ENCODE measurements at regions not wholly inside any gene's neighbourhood (a gene's known extent, or its start where the extent isn't known, plus 50 kb on each side); places are given as distances from the start of the nearest gene placed in this dataset.

- H3K36me3 ChIP-seq: no peaks in the 10 kb centered on the region
- 87 to 92% (median 88%) methylated on average over 5 of the region's 5 CpGs for WGBS, 3 donors
- no peak for TF ChIP-seq POLR2A (IDR thresholded peaks at IDR 0.05)
- intact Hi-C loops (cut with DNase I): no loop called here
- no peak for DNase-seq
- no peaks in the 10 kb centered on the region for H3K4me1 ChIP-seq (ENCODE audit: insufficient read depth)
- no peaks in the 10 kb centered on the region for H3K9me3 ChIP-seq
- H3K4me3 ChIP-seq: no peak overlapping the region
- H3K27ac ChIP-seq: no peak overlapping the region
- no peaks in the 10 kb centered on the region for H3K27me3 ChIP-seq
Measured at GRCh38 chr11:81104051-81104450, 1629.6 kb downstream of the FAM181B start.

DNA sequence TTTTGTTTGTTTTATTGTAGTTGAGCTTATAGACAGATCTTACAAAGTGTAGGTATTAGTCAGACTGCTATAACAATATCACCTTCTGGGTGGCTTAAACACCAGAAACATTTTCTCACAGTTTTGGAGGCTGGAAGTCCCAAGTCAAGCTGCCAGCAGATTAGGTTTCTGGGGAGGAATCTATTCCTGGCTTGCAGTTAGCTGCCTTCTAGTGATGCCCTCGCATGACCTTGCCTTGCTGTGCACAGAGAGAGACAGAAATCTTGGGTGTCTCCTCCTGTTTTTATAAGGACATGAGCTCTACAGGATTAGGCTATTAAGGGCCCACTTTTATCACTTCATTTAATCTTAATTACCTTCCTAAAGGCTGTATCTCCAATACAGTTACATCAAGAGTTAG is 1635.2 kb downstream of the FAM181B start:
- Histone ChIP-seq H3K27ac (no peak overlapping the region), H3K36me3 (no peaks in the 10 kb centered on the region), H3K27me3 (no peaks in the 10 kb centered on the region), H3K4me3 (no peak overlapping the region), H3K9me3 (no peaks in the 10 kb centered on the region), H3K4me1 (ENCODE audit: insufficient read depth) (no peaks in the 10 kb centered on the region)
- 72 to 86% (median 74%) methylated on average over 1 of the region's 1 CpG for WGBS, 3 donors
- intact Hi-C loops (cut with DNase I): no loop called here
- DNase-seq: no peak
- TF ChIP-seq EP300 (IDR thresholded peaks at IDR 0.05) (no peak), CTCF (IDR thresholded peaks at IDR 0.05) (no peak), POLR2A (IDR thresholded peaks at IDR 0.05) (no peak)

DNA sequence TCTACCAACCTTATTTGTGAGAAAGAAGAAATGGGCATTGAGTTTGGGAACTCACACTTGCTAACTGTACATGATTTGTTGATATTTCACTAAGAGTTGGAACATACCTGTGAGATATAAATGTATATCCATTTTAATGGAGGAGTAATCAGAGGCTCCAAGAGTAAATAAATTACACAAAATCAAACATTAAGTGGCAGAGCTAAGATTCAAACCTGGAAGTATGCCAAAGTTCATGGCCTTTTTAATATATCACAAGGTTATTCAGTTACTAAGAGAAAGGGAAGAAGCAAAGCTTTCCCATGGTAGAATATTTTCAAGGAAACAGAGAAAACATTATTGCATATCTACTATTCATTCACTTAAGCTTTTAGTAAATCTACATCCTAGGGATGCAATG is 1641.1 kb downstream of the FAM181B start:
- intact Hi-C loops (cut with DNase I): no loop called here
- TF ChIP-seq POLR2A (IDR thresholded peaks at IDR 0.05): no peak
- Histone ChIP-seq H3K9me3 (no peaks in the 10 kb centered on the region), H3K4me1 (ENCODE audit: insufficient read depth) (no peaks in the 10 kb centered on the region), H3K4me3 (no peak overlapping the region), H3K36me3 (no peaks in the 10 kb centered on the region), H3K27ac (no peak overlapping the region), H3K27me3 (no peaks in the 10 kb centered on the region)
- no peak for DNase-seq

DNA sequence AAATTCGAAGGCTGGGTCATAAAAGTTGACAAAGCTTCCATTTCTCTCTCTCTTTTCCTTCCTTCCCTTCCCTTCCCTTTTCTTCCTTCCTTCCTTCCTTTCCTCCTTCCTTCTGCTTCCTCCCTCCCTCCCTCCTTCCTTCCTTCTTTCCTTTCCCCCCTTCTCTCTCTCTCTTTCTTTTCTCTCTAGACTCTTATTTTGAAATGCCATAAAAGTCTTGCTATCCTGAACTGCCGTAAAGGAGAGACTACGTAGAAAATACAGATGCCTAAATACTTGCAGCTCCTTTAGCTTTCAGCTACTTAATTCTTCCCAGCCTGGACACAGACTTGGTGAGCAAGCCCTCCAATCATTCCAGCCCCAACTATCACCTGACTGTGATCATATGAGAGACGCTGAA is 1644.4 kb downstream of the FAM181B start:
- H3K36me3 ChIP-seq: no peaks in the 10 kb centered on the region
- no peak for TF ChIP-seq POLR2A (IDR thresholded peaks at IDR 0.05)
- no peak for TF ChIP-seq CTCF (IDR thresholded peaks at IDR 0.05)
- no peak for TF ChIP-seq EP300 (IDR thresholded peaks at IDR 0.05)
- no peak for DNase-seq
- H3K27me3 ChIP-seq: no peaks in the 10 kb centered on the region
- intact Hi-C loops (cut with DNase I): loop anchor here in 1 of 4 donors (5.0 kb wide), 1 partner anchor 1397 kb away; no protein-coding TSS in a partner anchor
- no peaks in the 10 kb centered on the region for H3K4me1 ChIP-seq (ENCODE audit: insufficient read depth)
- H3K9me3 ChIP-seq: no peaks in the 10 kb centered on the region
- H3K27ac ChIP-seq: no peak overlapping the region
- H3K4me3 ChIP-seq: no peak overlapping the region
- 64 to 73% (median 65%) methylated on average over 4 of the region's 4 CpGs for WGBS, 3 donors

DNA sequence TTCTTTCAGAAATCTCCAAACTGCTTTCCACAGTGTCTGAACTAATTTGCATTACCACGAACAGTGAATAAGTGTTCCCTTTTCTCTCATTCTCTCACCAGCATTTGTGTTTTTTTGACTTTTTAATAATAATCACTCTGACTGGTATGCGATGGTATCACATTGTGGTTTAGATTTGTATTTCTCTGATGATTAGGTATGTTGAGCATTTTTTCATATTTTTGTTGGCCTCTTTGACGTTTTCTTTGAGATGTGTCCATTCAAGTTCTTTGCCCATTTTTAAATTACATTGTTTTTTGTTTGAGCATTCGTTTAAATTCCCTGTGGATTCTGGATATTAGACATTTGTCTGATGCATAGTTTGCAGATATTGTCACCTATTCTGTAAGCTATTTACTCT is 1639.6 kb upstream of the TENM4 start:
- H3K27me3 ChIP-seq: no peaks in the 10 kb centered on the region
- no peaks in the 10 kb centered on the region for H3K36me3 ChIP-seq
- TF ChIP-seq EP300 (IDR thresholded peaks at IDR 0.05): no peak
- no peak for TF ChIP-seq CTCF (IDR thresholded peaks at IDR 0.05)
- TF ChIP-seq POLR2A (IDR thresholded peaks at IDR 0.05): no peak
- no peak overlapping the region for H3K4me3 ChIP-seq
- WGBS, 3 donors: 69 to 87% (median 74%) methylated on average over 4 of the region's 4 CpGs
- no peaks in the 10 kb centered on the region for H3K4me1 ChIP-seq (ENCODE audit: insufficient read depth)
- intact Hi-C loops (cut with DNase I): no loop called here
- no peak overlapping the region for H3K27ac ChIP-seq
- H3K9me3 ChIP-seq: no peaks in the 10 kb centered on the region
- no peak for DNase-seq

DNA sequence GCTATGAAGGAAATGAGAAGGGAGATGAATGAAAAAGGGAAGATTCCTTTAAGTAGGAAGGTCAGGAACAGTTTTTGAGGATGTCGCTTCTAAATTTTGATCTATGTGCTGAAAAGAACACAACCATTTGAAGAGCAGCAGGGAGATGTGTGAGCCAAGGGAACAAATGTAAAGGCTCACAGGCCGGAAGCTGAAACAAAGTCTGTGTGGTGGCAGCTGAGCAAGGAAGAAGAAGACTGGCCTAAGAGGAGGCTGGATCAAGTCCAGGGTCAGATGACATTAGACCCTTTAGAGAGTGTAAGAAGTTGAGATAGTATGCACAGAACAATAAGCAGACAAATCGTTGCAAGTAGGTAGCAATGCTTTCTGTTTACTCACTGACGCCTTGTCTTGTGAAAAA is 1631.4 kb upstream of the TENM4 start:
- Histone ChIP-seq H3K27me3 (no peaks in the 10 kb centered on the region), H3K27ac (no peak overlapping the region), H3K36me3 (no peaks in the 10 kb centered on the region), H3K4me1 (ENCODE audit: insufficient read depth) (no peaks in the 10 kb centered on the region), H3K4me3 (no peak overlapping the region), H3K9me3 (no peaks in the 10 kb centered on the region)
- intact Hi-C loops (cut with DNase I): no loop called here
- no peak for TF ChIP-seq EP300 (IDR thresholded peaks at IDR 0.05)
- no peak for TF ChIP-seq POLR2A (IDR thresholded peaks at IDR 0.05)
- TF ChIP-seq CTCF (IDR thresholded peaks at IDR 0.05): no peak
- DNase-seq: no peak
- WGBS, 3 donors: 46 to 56% (median 47%) methylated on average over 4 of the region's 4 CpGs
